GM19043 (cell line): ENCODE measurements at regions not wholly inside any gene's neighbourhood (a gene's known extent, or its start where the extent isn't known, plus 50 kb on each side); places are given as distances from the start of the nearest gene placed in this dataset.

Source experiments
- ATAC-seq: cut with Tn5 transposase; IDR thresholded peaks from one replicate; pipeline ENCODE4 v1.9.1; 2021; ENCODE audit warnings: low read depth; ENCODE audit not compliant: unreplicated experiment

- ATAC-seq, result no peak
These were observed 382.5 kb downstream of the MATN1 start for GRCh38 chr1:30340934-30341333.

- no peak for ATAC-seq
These were observed 383.5 kb downstream of the MATN1 start for GRCh38 chr1:30339866-30340265.

GRCh38 chr1:30338765-30339164 is 384.6 kb downstream of the MATN1 start:
- no peak for ATAC-seq

GRCh38 chr1:30337324-30337620 is 386.1 kb downstream of the MATN1 start:
- no peak for ATAC-seq

GRCh38 chr1:30336550-30337323 is 386.6 kb downstream of the MATN1 start:
- no peak for ATAC-seq

- ATAC-seq, result no peak
These were observed 387.4 kb downstream of the MATN1 start for GRCh38 chr1:30335997-30336390.

GRCh38 chr1:30335389-30335996 is 387.9 kb downstream of the MATN1 start:
- no peak for ATAC-seq

GRCh38 chr1:30334767-30335166 is 388.6 kb downstream of the MATN1 start:
- ATAC-seq, result no peak

- ATAC-seq, result no peak
These were observed 391.0 kb downstream of the MATN1 start for GRCh38 chr1:30332116-30333094.

GRCh38 chr1:30331415-30332065 is 391.8 kb downstream of the MATN1 start:
- ATAC-seq, result no peak

GRCh38 chr1:30330644-30331043 is 392.7 kb downstream of the MATN1 start:
- ATAC-seq, result no peak

GRCh38 chr1:30329802-30330557 is 393.4 kb downstream of the MATN1 start:
- no peak for ATAC-seq

- ATAC-seq, result no peak
These were observed 394.1 kb downstream of the MATN1 start for GRCh38 chr1:30329263-30329753.

- no peak for ATAC-seq
These were observed 394.8 kb downstream of the MATN1 start for GRCh38 chr1:30328401-30329262.

GRCh38 chr1:30328100-30328370 is 395.4 kb downstream of the MATN1 start:
- ATAC-seq, result no peak

- ATAC-seq, result no peak
These were observed 395.9 kb downstream of the MATN1 start for GRCh38 chr1:30327370-30328099.

- no peak for ATAC-seq
These were observed 397.4 kb downstream of the MATN1 start for GRCh38 chr1:30325999-30326398.

GRCh38 chr1:30325085-30325935 is 398.1 kb downstream of the MATN1 start:
- ATAC-seq, result no peak
